Panc1 (cell line): ENCODE measurements at regions not wholly inside any gene's neighbourhood (a gene's known extent, or its start where the extent isn't known, plus 50 kb on each side); places are given as distances from the start of the nearest gene placed in this dataset.

ENCODE experiments used
- CTCF ChIP-seq: fragments of 450-650 bp; IDR thresholded peaks from 2 replicates; pipeline ENCODE4 v1.5.1; 2017; ENCODE audit warnings: mild to moderate bottlenecking
- POLR2AphosphoS5 ChIP-seq: IDR thresholded peaks from 2 replicates; pipeline ENCODE4 v1.6.1; 2012; ENCODE audit warnings: mild to moderate bottlenecking, low read depth, low read length, moderate library complexity

GRCh38 chr10:78859266-78859665 is 209.5 kb upstream of the ZMIZ1 start:
- TF ChIP-seq CTCF (no peak), POLR2AphosphoS5 (no peak)
